SK-N-SH (cell line): ENCODE measurements at regions not wholly inside any gene's neighbourhood (a gene's known extent, or its start where the extent isn't known, plus 50 kb on each side); places are given as distances from the start of the nearest gene placed in this dataset.
A peak's percentile ranks its signal among the peaks of the same experiment; 100 is the strongest.
"Not testable (repeated sequence)": the region's sequence is repeated elsewhere in the genome, so short reads cannot be mapped to it uniquely, and the experiment has no call there.

Source experiments
- CTCF ChIA-PET: fragments of 300-600, 350-600 bp; formaldehyde crosslinking; extraction: SDS; loops from one replicate; lab custom pipeline; 2021; lab: Yijun Ruan, JAX
- POLR2A ChIA-PET: fragments of 350-600 bp; sonication (Branson Sonifier 250); formaldehyde crosslinking; extraction: SDS; loops from one replicate; lab custom pipeline; 2020; ENCODE audit warnings: antibody characterized with exemption, inconsistent platforms; lab: Yijun Ruan, JAX
- DNase-seq: peaks from one replicate; pipeline ENCODE4 v3.0.0; 2012
- H2AFZ ChIP-seq: fragments of 200-600 bp; sonication (generic); 2 replicates; pipeline ENCODE4 v1.8.1; 2016; ENCODE audit warnings: antibody characterized with exemption, mild to moderate bottlenecking, low read depth
- H3F3A ChIP-seq: fragments of 200-600 bp; sonication (generic); replicated peaks from 2 replicates; pipeline ENCODE3; 2016; ENCODE audit warnings: antibody characterized with exemption, mild to moderate bottlenecking; ENCODE audit not compliant: insufficient read depth
- H3K27ac ChIP-seq, 2 experiments: fragments of 200-500 bp in 1 of 2; fragments of 200-600 bp in 1 of 2; sonication (Bioruptor generic) in 1 of 2; sonication (generic), shearing (Covaris generic) in 1 of 2; 2 replicates each; pipeline versions ENCODE4 v1.5.1 to v1.6.1; 2014 to 2016; ENCODE audit warnings: low read depth in 2 of 2, inconsistent platforms in 1 of 2, low read length in 1 of 2, mild to moderate bottlenecking in 1 of 2, mixed read lengths in 1 of 2
- H3K27me3 ChIP-seq: fragments of 200-600 bp; sonication (generic), shearing (Covaris generic); 2 replicates; pipeline ENCODE4 v1.6.1; 2016; ENCODE audit warnings: mixed run types; ENCODE audit not compliant: insufficient read depth
- H3K36me3 ChIP-seq, 2 experiments: fragments of 200-500 bp in 1 of 2; fragments of 200-600 bp in 1 of 2; sonication (Bioruptor generic) in 1 of 2; sonication (generic) in 1 of 2; replicated peaks in 1 of 2; 2 replicates each; pipeline versions ENCODE3 to v1.5.1; 2014 to 2016; ENCODE audit warnings: low read length in 1 of 2, mild to moderate bottlenecking in 1 of 2; ENCODE audit not compliant: insufficient read depth in 2 of 2, control insufficient read depth in 1 of 2
- H3K4me1 ChIP-seq, 2 experiments: fragments of 200-500 bp in 1 of 2; fragments of 200-600 bp in 1 of 2; sonication (Bioruptor generic) in 1 of 2; sonication (generic), shearing (Covaris generic) in 1 of 2; 2 replicates each; pipeline versions ENCODE4 v1.5.1 to v1.6.1; 2014 to 2016; ENCODE audit warnings: low read depth in 1 of 2, low read length in 1 of 2, mixed run types in 1 of 2; ENCODE audit not compliant: insufficient read depth in 2 of 2, control insufficient read depth in 1 of 2
- H3K4me2 ChIP-seq: fragments of 200-600 bp; sonication (generic), shearing (Covaris generic); 2 replicates; pipeline ENCODE4 v1.6.1; 2017; ENCODE audit warnings: mixed run types
- H3K4me3 ChIP-seq, 2 experiments: fragments of 200-500 bp in 1 of 2; fragments of 200-600 bp in 1 of 2; sonication (Bioruptor generic) in 1 of 2; sonication (generic), shearing (Covaris generic) in 1 of 2; 2 replicates each; pipeline versions ENCODE4 v1.5.1 to v1.8.1; 2014 to 2016; ENCODE audit warnings: low read depth in 2 of 2, inconsistent platforms in 1 of 2, low read length in 1 of 2, mild to moderate bottlenecking in 1 of 2, mixed read lengths in 1 of 2, moderate library complexity in 1 of 2
- H3K79me2 ChIP-seq: fragments of 200-600 bp; sonication (generic); 2 replicates; pipeline ENCODE4 v1.8.1; 2017; ENCODE audit warnings: mild to moderate bottlenecking; ENCODE audit not compliant: insufficient read depth
- H3K9ac ChIP-seq: fragments of 200-600 bp; sonication (generic); 2 replicates; pipeline ENCODE4 v1.6.1; 2017; ENCODE audit warnings: mixed run types
- H3K9me2 ChIP-seq: fragments of 200-600 bp; sonication (generic); 2 replicates; pipeline ENCODE4 v1.6.1; 2017; ENCODE audit warnings: mixed run types
- H3K9me3 ChIP-seq: fragments of 200-600 bp; sonication (generic); 2 replicates; pipeline ENCODE4 v1.6.1; 2017; ENCODE audit warnings: mixed run types, mild to moderate bottlenecking, moderate library complexity
- H4K20me1 ChIP-seq: fragments of 200-600 bp; sonication (generic); 2 replicates; pipeline ENCODE4 v1.6.1; 2017; ENCODE audit warnings: mild to moderate bottlenecking, mixed run types; ENCODE audit not compliant: insufficient read depth
- CHD2 ChIP-seq: fragments of 150-350 bp; IDR thresholded peaks from 2 replicates; pipeline ENCODE4 v1.6.1; 2018; ENCODE audit warnings: low read length; ENCODE audit not compliant: partially characterized antibody
- EP300 ChIP-seq, 2 experiments: IDR thresholded peaks; 2 replicates each; pipeline versions ENCODE4 v1.4.0 to v1.6.1; 2012; ENCODE audit warnings: borderline replicate concordance in 1 of 2, low read depth in 1 of 2, low read length in 1 of 2
- EZH2phosphoT487 ChIP-seq: fragments of 200-600 bp; sonication (generic); IDR thresholded peaks from 2 replicates; pipeline ENCODE4 v1.6.1; 2017; ENCODE audit warnings: low read depth, mixed run types, mild to moderate bottlenecking, antibody characterized with exemption, moderate library complexity, borderline replicate concordance
- FOXM1 ChIP-seq: IDR thresholded peaks from 2 replicates; pipeline ENCODE4 v1.4.0; 2012; ENCODE audit warnings: low read depth, mild to moderate bottlenecking
- GABPA ChIP-seq: IDR thresholded peaks from 2 replicates; pipeline ENCODE4 v1.4.0; 2012; ENCODE audit warnings: low read depth, mild to moderate bottlenecking
- GATA2 ChIP-seq: sonication (generic); formaldehyde crosslinking; IDR thresholded peaks from 2 replicates; pipeline ENCODE4 v1.5.0; 2020; ENCODE audit warnings: mild to moderate bottlenecking, missing genetic modification reagents
- JUND ChIP-seq: IDR thresholded peaks from 2 replicates; pipeline ENCODE4 v1.4.0; 2012
- MEF2A ChIP-seq: IDR thresholded peaks from 2 replicates; pipeline ENCODE4 v1.4.0; 2012; ENCODE audit warnings: low read depth, borderline replicate concordance
- MXI1 ChIP-seq: IDR thresholded peaks from 2 replicates; pipeline ENCODE4 v1.6.1; 2012; ENCODE audit warnings: mild to moderate bottlenecking, low read depth, low read length, improper control_type of control experiment
- RAD21 ChIP-seq: IDR thresholded peaks from 2 replicates; pipeline ENCODE4 v1.6.1; 2012; ENCODE audit warnings: mild to moderate bottlenecking, low read length
- RXRA ChIP-seq: IDR thresholded peaks from 2 replicates; pipeline ENCODE4 v1.4.0; 2012; ENCODE audit warnings: low read depth, mild to moderate bottlenecking, borderline replicate concordance
- SMC3 ChIP-seq: IDR thresholded peaks from 2 replicates; pipeline ENCODE4 v1.6.1; 2012; ENCODE audit warnings: low read depth, low read length, improper control_type of control experiment
- TAF1 ChIP-seq: IDR thresholded peaks from 2 replicates; pipeline ENCODE4 v1.6.1; 2012; ENCODE audit warnings: low read depth, mild to moderate bottlenecking, low read length, moderate library complexity, borderline replicate concordance
- TCF12 ChIP-seq: IDR thresholded peaks from 2 replicates; pipeline ENCODE4 v1.4.0; 2012
- ZBTB33 ChIP-seq: IDR thresholded peaks from 2 replicates; pipeline ENCODE4 v1.4.0; 2012; ENCODE audit warnings: low read depth, borderline replicate concordance
- WGBS: methylation state at CpG from one replicate; pipeline ENCODE4 v1.1.6; 2017; ENCODE audit warnings: low lambda C conversion rate; 5-methylcytosine and 5-hydroxymethylcytosine counted together
- TF ChIP-seq, protein P1 (sequence below): IDR thresholded peaks from 2 replicates; pipeline ENCODE4 v1.4.0; 2012; ENCODE audit warnings: low read depth, borderline replicate concordance

DNA sequence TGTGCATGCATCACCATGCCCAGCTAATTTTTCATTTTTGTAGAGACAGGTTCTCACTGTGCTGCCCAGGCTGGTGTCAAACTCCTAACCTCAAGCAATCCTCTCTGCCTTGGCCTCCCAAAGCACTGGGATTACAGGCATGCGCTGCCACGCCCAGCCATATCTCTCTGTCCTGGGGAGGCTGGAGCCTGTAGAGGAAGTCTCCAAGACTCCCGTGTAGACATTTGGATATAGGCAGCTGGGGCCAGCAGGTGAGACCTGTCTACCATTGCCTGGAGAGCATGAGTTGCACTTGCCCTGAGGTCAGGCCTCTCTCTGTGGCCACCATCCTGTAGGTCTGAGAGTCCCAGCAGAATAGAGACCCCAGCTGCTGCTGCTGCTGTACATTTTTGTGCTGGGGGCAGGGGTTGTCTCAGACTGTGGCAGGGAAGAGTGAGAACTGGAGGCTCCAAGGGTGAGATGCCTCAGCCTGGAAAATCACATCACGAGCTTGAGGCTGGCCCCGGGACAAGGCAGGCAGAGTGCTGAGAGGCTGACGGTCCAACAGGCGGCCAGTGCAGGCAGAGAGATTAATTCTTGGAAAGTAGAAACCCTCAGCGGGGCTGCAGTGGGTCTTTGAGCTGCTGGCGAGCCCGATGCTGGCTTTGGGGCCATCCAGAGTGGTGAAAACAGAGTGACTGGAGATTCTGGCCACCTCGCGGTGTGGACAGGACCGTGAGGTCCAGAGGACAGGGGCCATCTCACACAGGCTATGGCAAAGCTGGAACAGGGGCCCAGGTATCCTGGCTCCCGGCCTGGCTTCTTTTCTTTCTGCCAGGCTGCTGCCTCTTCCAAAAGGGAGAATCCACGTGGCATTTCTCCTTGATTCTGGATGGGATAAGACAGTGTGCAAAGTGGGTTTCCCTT is 60.9 kb downstream of the TMEM270 start:
- Histone ChIP-seq H3K4me2 (no peak overlapping the region), H2AFZ (no peak overlapping the region), H3F3A (no peaks in the 10 kb centered on the region), H4K20me1 (no peaks in the 10 kb centered on the region), H3K4me3 (no peak overlapping the region), H3K4me1 (peaks cover 0 to 36% of the 10 kb centered on the region in 2 experiments; a peak in 1 of 4 replicates), H3K36me3 (no peaks in the 10 kb centered on the region), H3K27ac (no peak overlapping the region), H3K9ac (no peak overlapping the region), H3K9me2 (no peaks in the 10 kb centered on the region), H3K9me3 (peaks cover 12% of the 10 kb centered on the region; the same call in 1 of the 2 replicates), H3K27me3 (no peaks in the 10 kb centered on the region), H3K79me2 (no peaks in the 10 kb centered on the region)
- CTCF ChIA-PET = interaction anchor here (0.7 to 5.6 kb wide), 2 partner anchors 40 to 104 kb away, joined by 6 to 44 read pairs; partner anchors contain the start of gene ELN
- DNase-seq = peak; percentile 16
- POLR2A ChIA-PET = interaction anchor here (0.9 to 1.0 kb wide), 2 partner anchors 100 to 122 kb away, joined by 3 read pairs; no protein-coding TSS in a partner anchor
- 86% methylated on average over 14 of the region's 15 CpGs for WGBS
- no peak for TF ChIP-seq RXRA

- H3K4me2 ChIP-seq, H2AFZ ChIP-seq, H3K4me1 ChIP-seq, H3K79me2 ChIP-seq, H3F3A ChIP-seq, H3K9ac ChIP-seq, H3K27ac ChIP-seq, H3K36me3 ChIP-seq, H4K20me1 ChIP-seq, H3K4me3 ChIP-seq, H3K9me2 ChIP-seq, CTCF ChIA-PET, POLR2A ChIA-PET, H3K27me3 ChIP-seq, DNase-seq: not testable (repeated sequence)
- WGBS = 93% methylated on average over 9 of the region's 9 CpGs
- peaks cover 12% of the 10 kb centered on the region; the same call in 1 of the 2 replicates for H3K9me3 ChIP-seq
These were observed 67.7 kb downstream of the TMEM270 start for GRCh38 chr7:73928644-73929043.

DNA sequence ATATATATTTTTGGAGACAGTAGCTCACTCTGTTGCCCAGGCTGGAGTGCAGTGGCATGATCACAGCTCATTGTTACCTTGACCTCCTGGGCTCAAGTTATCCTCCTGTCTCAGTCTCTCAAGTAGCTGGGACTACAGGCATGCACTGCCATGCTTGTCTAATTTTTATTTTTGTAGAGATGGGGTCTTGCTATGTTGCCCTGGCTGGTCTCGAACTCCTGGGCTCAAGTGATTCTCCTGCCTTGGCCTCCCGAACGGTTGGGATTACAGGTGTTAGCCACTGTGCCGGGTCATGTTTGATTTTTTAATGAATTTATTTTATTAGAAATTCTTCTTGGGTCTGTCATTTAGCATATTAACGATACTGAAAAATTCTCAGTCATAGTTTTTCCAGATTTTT is 70.5 kb downstream of the TMEM270 start:
- H3K9ac ChIP-seq = no peak overlapping the region
- CTCF ChIA-PET = interaction anchor here (2.0 to 2.2 kb wide), 2 partner anchors 15 to 95 kb away, joined by 4 to 9 read pairs; no protein-coding TSS in a partner anchor

More for the DNA sequence above, 70.5 kb downstream of the TMEM270 start:
- POLR2A ChIA-PET = no interaction called here
- H3F3A ChIP-seq = peaks cover 6% of the 10 kb centered on the region
- no peaks in the 10 kb centered on the region for H3K4me1 ChIP-seq
- H3K4me2 ChIP-seq = no peak overlapping the region
- TF ChIP-seq SMC3 = no peak
- no peak for TF ChIP-seq EP300 (IDR thresholded peaks at IDR 0.05; ENCODE audit: borderline replicate concordance in 1 of 2, low read depth in 1 of 2, low read length in 1 of 2)
- TF ChIP-seq EZH2phosphoT487 = no peak
- TF ChIP-seq GABPA = no peak
- no peak for TF ChIP-seq FOXM1
- no peak for TF ChIP-seq JUND
- TF ChIP-seq GATA2 = no peak
- TF ChIP-seq, protein P1, sequence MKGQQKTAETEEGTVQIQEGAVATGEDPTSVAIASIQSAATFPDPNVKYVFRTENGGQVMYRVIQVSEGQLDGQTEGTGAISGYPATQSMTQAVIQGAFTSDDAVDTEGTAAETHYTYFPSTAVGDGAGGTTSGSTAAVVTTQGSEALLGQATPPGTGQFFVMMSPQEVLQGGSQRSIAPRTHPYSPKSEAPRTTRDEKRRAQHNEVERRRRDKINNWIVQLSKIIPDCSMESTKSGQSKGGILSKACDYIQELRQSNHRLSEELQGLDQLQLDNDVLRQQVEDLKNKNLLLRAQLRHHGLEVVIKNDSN = no peak
- TF ChIP-seq CHD2 = no peak
- TF ChIP-seq MEF2A = no peak
- no peak for TF ChIP-seq TCF12
- no peak for TF ChIP-seq ZBTB33
- no peak for TF ChIP-seq TAF1
- no peak for TF ChIP-seq MXI1
- TF ChIP-seq RAD21 = no peak
- no peaks in the 10 kb centered on the region for H3K79me2 ChIP-seq
- no peaks in the 10 kb centered on the region for H3K27me3 ChIP-seq
- DNase-seq = no peak
- no peak overlapping the region for H2AFZ ChIP-seq
- no peaks in the 10 kb centered on the region for H3K36me3 ChIP-seq
- H3K27ac ChIP-seq = no peak overlapping the region
- peaks cover 4% of the 10 kb centered on the region; the same call in 1 of the 2 replicates for H3K9me3 ChIP-seq
- 93% methylated on average over 5 of the region's 5 CpGs for WGBS
- H3K9me2 ChIP-seq = no peaks in the 10 kb centered on the region
- H4K20me1 ChIP-seq = no peaks in the 10 kb centered on the region
- no peak overlapping the region for H3K4me3 ChIP-seq
